ENCODE measurements at regions not wholly inside any gene's neighbourhood (a gene's known extent, or its start where the extent isn't known, plus 50 kb on each side); places are given as distances from the start of the nearest gene placed in this dataset.
"Not testable (repeated sequence)": the region's sequence is repeated elsewhere in the genome, so short reads cannot be mapped to it uniquely, and the experiment has no call there.

DNA sequence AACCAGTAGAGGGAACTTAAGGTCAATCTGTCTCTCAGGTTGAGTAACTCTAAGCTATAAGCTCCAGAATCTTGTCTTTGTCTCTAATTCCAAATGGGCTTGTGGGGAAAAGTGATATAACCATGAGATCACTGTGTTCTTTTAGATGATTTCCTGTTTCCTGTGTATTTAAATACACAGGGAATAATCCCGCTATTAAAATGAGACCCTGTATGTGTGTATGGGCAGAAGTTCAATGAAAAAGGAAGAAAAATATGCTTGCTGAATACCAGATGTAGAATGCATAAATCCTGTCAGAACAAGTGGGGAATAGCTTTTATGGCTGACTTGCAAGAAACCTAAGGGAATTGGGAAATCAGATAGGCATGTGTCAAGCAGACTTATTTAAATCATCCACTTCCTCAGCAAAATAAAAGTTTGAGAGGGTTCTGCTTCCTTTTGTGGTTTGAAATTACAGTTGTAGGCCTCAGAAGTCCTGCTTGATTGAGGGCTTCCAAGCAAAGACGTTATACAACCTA, 164.7 kb upstream of the PDE7B start:
- DNase-seq, result no peak

DNA sequence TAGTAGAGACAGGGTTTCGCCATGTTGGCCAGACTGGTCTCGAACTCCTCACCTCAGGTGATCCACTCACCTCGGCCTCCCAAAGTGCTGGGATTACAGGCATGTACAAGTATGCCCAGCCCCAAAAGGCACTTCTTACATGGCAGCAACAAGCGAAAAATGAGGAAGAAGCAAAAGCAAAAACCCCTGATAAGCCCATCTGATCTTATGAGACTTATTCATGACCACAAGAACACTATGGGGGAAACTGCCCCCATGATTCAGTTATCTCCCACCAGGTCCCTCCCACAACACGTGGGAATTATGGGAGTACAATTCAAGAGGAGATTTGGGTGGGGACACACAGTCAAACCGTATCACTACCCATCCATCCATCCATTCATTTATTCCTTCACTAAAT, 163.0 kb upstream of the PDE7B start:
- WGBS, 2 donors, result 77 to 87% methylated on average over 6 of the region's 6 CpGs
- H3K36me3 ChIP-seq (replicated peaks in 1 of 2; ENCODE audit: insufficient read depth in 1 of 2, low read depth in 2 of 2); intact Hi-C loops (cut with DNase I); H3K9me3 ChIP-seq; H3K4me1 ChIP-seq; H3K27ac ChIP-seq; ATAC-seq; H3K4me3 ChIP-seq; DNase-seq; H3K27me3 ChIP-seq: not testable (repeated sequence)

More for the DNA sequence above, 164.7 kb upstream of the PDE7B start:
- H3K9me3 ChIP-seq, result no peaks in the 10 kb centered on the region
- intact Hi-C loops (cut with DNase I), result no loop called here
- no peaks in the 10 kb centered on the region for H3K36me3 ChIP-seq (replicated peaks in 1 of 2; ENCODE audit: insufficient read depth in 1 of 2, low read depth in 2 of 2)
- ATAC-seq, result no peak
- 67 to 68% methylated on average over 2 of the region's 2 CpGs for WGBS, 2 donors
- H3K4me3 ChIP-seq, result no peak overlapping the region
- no peaks in the 10 kb centered on the region for H3K27me3 ChIP-seq
- TF ChIP-seq, protein P1, sequence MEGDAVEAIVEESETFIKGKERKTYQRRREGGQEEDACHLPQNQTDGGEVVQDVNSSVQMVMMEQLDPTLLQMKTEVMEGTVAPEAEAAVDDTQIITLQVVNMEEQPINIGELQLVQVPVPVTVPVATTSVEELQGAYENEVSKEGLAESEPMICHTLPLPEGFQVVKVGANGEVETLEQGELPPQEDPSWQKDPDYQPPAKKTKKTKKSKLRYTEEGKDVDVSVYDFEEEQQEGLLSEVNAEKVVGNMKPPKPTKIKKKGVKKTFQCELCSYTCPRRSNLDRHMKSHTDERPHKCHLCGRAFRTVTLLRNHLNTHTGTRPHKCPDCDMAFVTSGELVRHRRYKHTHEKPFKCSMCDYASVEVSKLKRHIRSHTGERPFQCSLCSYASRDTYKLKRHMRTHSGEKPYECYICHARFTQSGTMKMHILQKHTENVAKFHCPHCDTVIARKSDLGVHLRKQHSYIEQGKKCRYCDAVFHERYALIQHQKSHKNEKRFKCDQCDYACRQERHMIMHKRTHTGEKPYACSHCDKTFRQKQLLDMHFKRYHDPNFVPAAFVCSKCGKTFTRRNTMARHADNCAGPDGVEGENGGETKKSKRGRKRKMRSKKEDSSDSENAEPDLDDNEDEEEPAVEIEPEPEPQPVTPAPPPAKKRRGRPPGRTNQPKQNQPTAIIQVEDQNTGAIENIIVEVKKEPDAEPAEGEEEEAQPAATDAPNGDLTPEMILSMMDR (IDR thresholded peaks at IDR 0.05), result no peak
- TF ChIP-seq POLR2A (IDR thresholded peaks at IDR 0.05), result no peak
- no peaks in the 10 kb centered on the region for H3K4me1 ChIP-seq
- H3K27ac ChIP-seq, result no peak overlapping the region

DNA sequence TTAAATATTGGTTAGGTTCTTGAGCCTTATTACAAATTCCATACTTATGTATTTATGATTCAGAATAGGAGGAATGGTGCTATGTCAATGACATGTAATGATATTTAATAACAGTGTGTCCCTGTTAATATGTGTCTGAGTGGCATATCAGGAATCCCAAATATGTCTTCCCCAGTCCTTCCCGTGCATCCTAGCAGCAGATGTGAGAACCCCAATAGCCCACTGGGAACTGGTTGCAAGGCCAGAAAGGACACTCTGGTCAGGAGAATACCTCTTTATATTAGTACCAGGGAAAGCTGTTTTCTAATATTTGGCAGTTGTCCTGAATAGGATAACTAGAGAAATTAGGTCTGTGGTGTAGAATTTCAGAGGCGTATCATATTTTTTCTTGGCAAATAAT, 159.1 kb upstream of the PDE7B start:
- ATAC-seq, result no peak
- Histone ChIP-seq H3K4me3 (no peak overlapping the region), H3K27ac (no peak overlapping the region), H3K27me3 (no peaks in the 10 kb centered on the region), H3K36me3 (replicated peaks in 1 of 2; ENCODE audit: insufficient read depth in 1 of 2, low read depth in 2 of 2) (no peaks in the 10 kb centered on the region), H3K4me1 (no peaks in the 10 kb centered on the region), H3K9me3 (no peaks in the 10 kb centered on the region)
- no peak for DNase-seq
- intact Hi-C loops (cut with DNase I), result no loop called here
- TF ChIP-seq, protein P1 (IDR thresholded peaks at IDR 0.05), result no peak
- no peak for TF ChIP-seq POLR2A (IDR thresholded peaks at IDR 0.05)
- WGBS, 2 donors, result 79 to 100% methylated on average over 2 of the region's 2 CpGs

DNA sequence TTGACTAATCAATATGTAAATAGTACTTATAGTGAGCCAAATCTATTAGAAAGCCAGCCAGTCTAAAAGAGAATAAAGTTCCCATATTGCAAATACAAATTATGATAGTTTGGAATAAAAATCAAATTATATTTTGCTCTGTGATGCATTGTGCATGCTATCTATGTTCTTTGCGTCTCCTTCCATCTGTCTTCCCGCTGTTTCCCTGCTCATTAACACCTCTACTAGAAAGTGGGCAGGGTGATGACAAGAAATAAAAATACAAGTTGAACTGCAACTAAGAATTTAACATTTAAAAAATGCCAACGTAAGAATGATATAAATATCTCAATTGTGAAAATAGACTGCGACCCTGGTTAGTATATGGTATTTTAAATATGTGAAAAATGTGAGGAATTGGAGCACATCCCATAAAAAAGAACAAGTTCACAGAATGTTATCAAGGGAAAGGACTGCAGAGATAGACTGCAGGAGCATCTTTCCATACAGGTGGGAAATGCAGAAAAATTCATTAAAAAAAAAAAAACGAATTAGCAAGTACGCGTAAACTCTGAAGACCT, 157.6 kb upstream of the PDE7B start:
- no peak for DNase-seq
- no peaks in the 10 kb centered on the region for H3K27me3 ChIP-seq
- H3K9me3 ChIP-seq, result no peaks in the 10 kb centered on the region
- H3K4me3 ChIP-seq, result no peak overlapping the region
- H3K4me1 ChIP-seq, result no peaks in the 10 kb centered on the region
- no peak overlapping the region for H3K27ac ChIP-seq
- ATAC-seq, result no peak
- intact Hi-C loops (cut with DNase I), result no loop called here
- 78 to 84% methylated on average over 7 of the region's 7 CpGs for WGBS, 2 donors
- no peaks in the 10 kb centered on the region for H3K36me3 ChIP-seq (replicated peaks in 1 of 2; ENCODE audit: insufficient read depth in 1 of 2, low read depth in 2 of 2)
- TF ChIP-seq POLR2A (IDR thresholded peaks at IDR 0.05), result no peak
- TF ChIP-seq, protein P1 (IDR thresholded peaks at IDR 0.05), result no peak

DNA sequence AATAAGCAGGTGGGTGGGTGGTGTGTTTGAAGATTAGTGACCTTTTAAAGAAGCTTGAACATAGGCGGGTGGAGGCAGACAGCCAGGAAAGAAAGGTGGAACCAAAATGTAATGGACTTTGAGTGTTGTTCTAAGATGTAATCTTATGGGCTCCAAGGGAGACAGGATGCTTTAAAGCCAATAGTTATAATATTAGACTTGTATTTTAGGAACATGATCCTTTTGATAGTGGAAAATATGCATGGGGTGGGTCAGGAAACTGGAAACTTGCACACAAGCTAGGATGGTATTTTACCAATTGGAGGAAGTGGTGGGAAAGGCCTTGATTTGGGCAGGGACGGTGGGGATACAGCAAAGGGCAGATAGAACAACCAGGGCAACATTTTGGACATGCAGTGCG, 151.8 kb upstream of the PDE7B start:
- TF ChIP-seq, protein P1 (IDR thresholded peaks at IDR 0.05), result no peak
- TF ChIP-seq POLR2A (IDR thresholded peaks at IDR 0.05), result no peak
- intact Hi-C loops (cut with DNase I), result no loop called here
- no peak overlapping the region for H3K4me3 ChIP-seq
- no peaks in the 10 kb centered on the region for H3K9me3 ChIP-seq
- WGBS, 2 donors, result 78 to 82% methylated on average over 3 of the region's 3 CpGs
- no peaks in the 10 kb centered on the region for H3K27me3 ChIP-seq
- no peaks in the 10 kb centered on the region for H3K4me1 ChIP-seq
- no peak overlapping the region for H3K27ac ChIP-seq
- ATAC-seq (no peak), DNase-seq (no peak)
- no peaks in the 10 kb centered on the region for H3K36me3 ChIP-seq (replicated peaks in 1 of 2; ENCODE audit: insufficient read depth in 1 of 2, low read depth in 2 of 2)

All from body of pancreas (tissue), 4 donors.